Panc1 (cell line): ENCODE measurements at regions not wholly inside any gene's neighbourhood (a gene's known extent, or its start where the extent isn't known, plus 50 kb on each side); places are given as distances from the start of the nearest gene placed in this dataset.

Experiments used
- ATAC-seq: fragments of 200-7000 bp; cut with Tn5 transposase; 2 replicates; pipeline ENCODE4 v1.9.1; 2020; ENCODE audit warnings: mild to moderate bottlenecking, moderate library complexity
- BruUV-seq: library from RNA; stranded (reverse); fragments of 400-500 nt; replicated peaks from 2 replicates; lab custom pipeline; 2021; lab: Mats Ljungman, UMichigan
- CTCF ChIA-PET: fragments of 300-600 bp; sonication (Branson Sonifier 250); formaldehyde crosslinking; loops from one replicate; lab custom pipeline; 2022; ENCODE audit warnings: antibody characterized with exemption; lab: Charles Lee
- POLR2A ChIA-PET: fragments of 300-600 bp; sonication (Branson Sonifier 250); formaldehyde crosslinking; loops from one replicate; lab custom pipeline; 2022; ENCODE audit warnings: antibody characterized with exemption; lab: Charles Lee
- DNase-seq: peaks from one replicate; pipeline ENCODE4 v3.0.0-alpha.2; 2010; ENCODE audit warnings: low read depth, low spot score
- H3K27ac ChIP-seq: 2 replicates; pipeline ENCODE4 v1.5.1; 2011; ENCODE audit warnings: mild to moderate bottlenecking, low read length, inconsistent platforms
- H3K27me3 ChIP-seq: fragments of 200-500 bp; sonication (Bioruptor generic); 2 replicates; pipeline ENCODE4 v1.6.0; 2014; ENCODE audit warnings: low read length, inconsistent platforms; ENCODE audit not compliant: control insufficient read depth, insufficient read depth
- H3K36me3 ChIP-seq: fragments of 200-500 bp; sonication (Bioruptor generic); 2 replicates; pipeline ENCODE4 v1.5.1; 2014; ENCODE audit warnings: inconsistent platforms, mild to moderate bottlenecking, low read length, moderate library complexity; ENCODE audit not compliant: control insufficient read depth, insufficient read depth
- H3K4me1 ChIP-seq: 2 replicates; pipeline ENCODE4 v1.5.1; 2011; ENCODE audit warnings: inconsistent platforms, mild to moderate bottlenecking, low read length, moderate library complexity; ENCODE audit not compliant: control insufficient read depth, insufficient read depth
- H3K4me3 ChIP-seq, 2 experiments: 2 replicates each; pipeline ENCODE4 v1.5.1; 2011 to 2012; ENCODE audit warnings: low read depth in 2 of 2, low read length in 2 of 2, mild to moderate bottlenecking in 2 of 2, inconsistent platforms in 1 of 2, moderate library complexity in 1 of 2
- H3K9me3 ChIP-seq: fragments of 200-500 bp; sonication (Bioruptor generic); 2 replicates; pipeline ENCODE4 v1.5.1; 2014; ENCODE audit warnings: low read depth, mild to moderate bottlenecking, inconsistent platforms, low read length, moderate library complexity; ENCODE audit not compliant: control insufficient read depth, insufficient read depth
- POLR2AphosphoS5 ChIP-seq: IDR thresholded peaks from 2 replicates; pipeline ENCODE4 v1.6.1; 2012; ENCODE audit warnings: mild to moderate bottlenecking, low read depth, low read length, moderate library complexity
- SIN3A ChIP-seq: IDR thresholded peaks from 2 replicates; pipeline ENCODE4 v1.6.1; 2012; ENCODE audit warnings: low read depth, mild to moderate bottlenecking, low read length, moderate library complexity, borderline replicate concordance; ENCODE audit not compliant: insufficient read depth
- TCF7L2 ChIP-seq: IDR thresholded peaks from 2 replicates; pipeline ENCODE4 v1.6.1; 2011; ENCODE audit warnings: mild to moderate bottlenecking, low read depth, low read length, inconsistent platforms
- in situ Hi-C: cut with HindIII; loops from 2 replicates; pipeline ENCODE4 v1.10.0; 2016; ENCODE audit warnings: low sequenced_read_pairs, low pct_unique_long_range_greater_than_20kb
- intact Hi-C: fragments of 100-400 bp; cut with micrococcal nuclease; formaldehyde crosslinking; loops from one replicate; pipeline ENCODE4 v1.10.0; 2022; ENCODE audit not compliant: unreplicated experiment
- TF ChIP-seq, protein P1 (sequence below): fragments of 450-650 bp; IDR thresholded peaks from 2 replicates; pipeline ENCODE4 v1.5.1; 2017; ENCODE audit warnings: mild to moderate bottlenecking
- TF ChIP-seq, protein P2 (sequence below), 2 experiments: IDR thresholded peaks; 2 replicates each; pipeline ENCODE4 v1.6.1; 2011 to 2012; ENCODE audit warnings: low read depth in 2 of 2, control low read depth in 1 of 2, low read length in 1 of 2, mild to moderate bottlenecking in 1 of 2, moderate library complexity in 1 of 2; ENCODE audit not compliant: insufficient read depth in 1 of 2

DNA sequence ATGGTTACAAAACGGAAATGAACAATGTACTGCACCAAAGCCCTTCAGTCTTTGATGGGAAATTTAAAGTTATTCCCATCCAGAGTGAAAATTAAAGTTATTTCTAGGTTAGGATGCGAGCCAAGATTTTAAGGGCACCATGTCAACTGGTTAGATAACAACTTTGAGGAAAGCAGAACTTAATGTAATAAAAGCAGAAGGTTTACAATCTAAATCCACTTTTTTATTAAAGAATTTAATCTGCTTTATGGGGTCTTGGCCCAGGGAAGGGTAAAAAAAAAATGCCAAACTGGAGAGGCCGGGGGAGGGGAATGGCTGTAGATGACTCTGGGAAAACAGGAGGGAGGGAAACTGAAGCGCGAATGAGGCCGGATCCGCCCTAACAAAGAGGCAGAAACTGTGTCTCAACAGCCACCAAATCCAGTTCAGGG lies 108.2 kb upstream of the ATF7IP start:
- in situ Hi-C loops (no loop called here), intact Hi-C loops (loop anchor here (10.0 kb wide), 2 partner anchors 107 to 137 kb away; partner anchors contain the start of gene ATF7IP)
- TF ChIP-seq POLR2AphosphoS5 (no peak), TCF7L2 (no peak), SIN3A (no peak)
- TF ChIP-seq, protein P1, sequence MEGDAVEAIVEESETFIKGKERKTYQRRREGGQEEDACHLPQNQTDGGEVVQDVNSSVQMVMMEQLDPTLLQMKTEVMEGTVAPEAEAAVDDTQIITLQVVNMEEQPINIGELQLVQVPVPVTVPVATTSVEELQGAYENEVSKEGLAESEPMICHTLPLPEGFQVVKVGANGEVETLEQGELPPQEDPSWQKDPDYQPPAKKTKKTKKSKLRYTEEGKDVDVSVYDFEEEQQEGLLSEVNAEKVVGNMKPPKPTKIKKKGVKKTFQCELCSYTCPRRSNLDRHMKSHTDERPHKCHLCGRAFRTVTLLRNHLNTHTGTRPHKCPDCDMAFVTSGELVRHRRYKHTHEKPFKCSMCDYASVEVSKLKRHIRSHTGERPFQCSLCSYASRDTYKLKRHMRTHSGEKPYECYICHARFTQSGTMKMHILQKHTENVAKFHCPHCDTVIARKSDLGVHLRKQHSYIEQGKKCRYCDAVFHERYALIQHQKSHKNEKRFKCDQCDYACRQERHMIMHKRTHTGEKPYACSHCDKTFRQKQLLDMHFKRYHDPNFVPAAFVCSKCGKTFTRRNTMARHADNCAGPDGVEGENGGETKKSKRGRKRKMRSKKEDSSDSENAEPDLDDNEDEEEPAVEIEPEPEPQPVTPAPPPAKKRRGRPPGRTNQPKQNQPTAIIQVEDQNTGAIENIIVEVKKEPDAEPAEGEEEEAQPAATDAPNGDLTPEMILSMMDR: no peak
- TF ChIP-seq, protein P2, sequence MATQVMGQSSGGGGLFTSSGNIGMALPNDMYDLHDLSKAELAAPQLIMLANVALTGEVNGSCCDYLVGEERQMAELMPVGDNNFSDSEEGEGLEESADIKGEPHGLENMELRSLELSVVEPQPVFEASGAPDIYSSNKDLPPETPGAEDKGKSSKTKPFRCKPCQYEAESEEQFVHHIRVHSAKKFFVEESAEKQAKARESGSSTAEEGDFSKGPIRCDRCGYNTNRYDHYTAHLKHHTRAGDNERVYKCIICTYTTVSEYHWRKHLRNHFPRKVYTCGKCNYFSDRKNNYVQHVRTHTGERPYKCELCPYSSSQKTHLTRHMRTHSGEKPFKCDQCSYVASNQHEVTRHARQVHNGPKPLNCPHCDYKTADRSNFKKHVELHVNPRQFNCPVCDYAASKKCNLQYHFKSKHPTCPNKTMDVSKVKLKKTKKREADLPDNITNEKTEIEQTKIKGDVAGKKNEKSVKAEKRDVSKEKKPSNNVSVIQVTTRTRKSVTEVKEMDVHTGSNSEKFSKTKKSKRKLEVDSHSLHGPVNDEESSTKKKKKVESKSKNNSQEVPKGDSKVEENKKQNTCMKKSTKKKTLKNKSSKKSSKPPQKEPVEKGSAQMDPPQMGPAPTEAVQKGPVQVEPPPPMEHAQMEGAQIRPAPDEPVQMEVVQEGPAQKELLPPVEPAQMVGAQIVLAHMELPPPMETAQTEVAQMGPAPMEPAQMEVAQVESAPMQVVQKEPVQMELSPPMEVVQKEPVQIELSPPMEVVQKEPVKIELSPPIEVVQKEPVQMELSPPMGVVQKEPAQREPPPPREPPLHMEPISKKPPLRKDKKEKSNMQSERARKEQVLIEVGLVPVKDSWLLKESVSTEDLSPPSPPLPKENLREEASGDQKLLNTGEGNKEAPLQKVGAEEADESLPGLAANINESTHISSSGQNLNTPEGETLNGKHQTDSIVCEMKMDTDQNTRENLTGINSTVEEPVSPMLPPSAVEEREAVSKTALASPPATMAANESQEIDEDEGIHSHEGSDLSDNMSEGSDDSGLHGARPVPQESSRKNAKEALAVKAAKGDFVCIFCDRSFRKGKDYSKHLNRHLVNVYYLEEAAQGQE (IDR thresholded peaks at IDR 0.05; ENCODE audit: insufficient read depth in 1 of 2, low read depth in 2 of 2, low read length in 1 of 2): no peak
- peak overlapping the region; percentile 86 for H3K27ac ChIP-seq
- CTCF ChIA-PET: interaction anchor here (0.7 kb wide), 1 partner anchor 109 kb away, joined by 12 read pairs; no protein-coding TSS in a partner anchor
- no TSS peak for BruUV-seq
- ATAC-seq (no peak), DNase-seq (no peak)
- H3K9me3 ChIP-seq: no peaks in the 10 kb centered on the region
- H3K36me3 ChIP-seq: no peaks in the 10 kb centered on the region
- peak overlapping the region in 1 of 2 experiments; percentile 15; a peak in 2 of 4 replicates for H3K4me3 ChIP-seq
- POLR2A ChIA-PET: no interaction called here
- H3K27me3 ChIP-seq: no peaks in the 10 kb centered on the region
- H3K4me1 ChIP-seq: peaks cover 17% of the 10 kb centered on the region

DNA sequence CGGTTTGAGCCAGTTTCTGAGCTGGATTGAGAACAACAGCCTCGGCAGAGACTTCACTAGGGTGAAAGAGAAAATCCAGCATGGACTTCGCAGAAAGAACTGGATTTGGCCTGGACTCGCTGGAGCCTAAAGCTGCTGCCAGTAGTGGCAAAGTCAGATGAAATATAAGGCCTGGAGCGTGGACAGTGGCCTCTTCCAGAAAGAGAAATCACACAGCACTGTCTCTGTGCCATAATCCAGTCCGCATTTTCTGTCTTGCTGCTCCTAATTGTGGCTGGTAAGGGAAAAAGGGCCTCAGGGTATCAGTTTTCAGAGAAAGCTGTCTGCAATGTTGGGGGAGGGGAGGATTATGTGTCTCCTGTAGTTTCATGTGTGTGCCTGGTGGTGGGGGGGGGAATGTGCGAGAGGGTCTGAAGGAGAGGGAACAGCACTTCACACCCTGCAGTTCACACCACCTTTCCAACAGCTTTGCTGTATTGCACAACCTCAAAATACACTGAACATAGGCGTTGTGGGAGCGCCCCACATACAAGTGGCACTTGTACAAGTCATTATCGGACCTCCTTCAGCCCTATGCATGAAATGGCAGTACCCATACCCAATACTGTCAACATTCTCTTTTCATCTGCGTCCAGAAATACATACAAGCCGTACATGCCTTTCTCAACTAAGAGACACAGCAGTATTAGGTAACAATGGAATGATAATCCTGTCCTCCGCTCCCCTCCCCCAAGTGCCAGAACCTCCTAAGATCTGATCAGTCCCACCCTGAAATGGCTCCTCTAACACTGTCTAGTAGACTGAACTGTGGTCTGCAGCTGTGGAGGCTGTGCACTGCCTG lies 107.5 kb upstream of the ATF7IP start:
- H3K4me3 ChIP-seq: peak overlapping the region in 1 of 2 experiments; percentile 15; a peak in 2 of 4 replicates
- in situ Hi-C loops: no loop called here
- H3K36me3 ChIP-seq: no peaks in the 10 kb centered on the region
- peaks cover 17% of the 10 kb centered on the region for H3K4me1 ChIP-seq
- no peaks in the 10 kb centered on the region for H3K9me3 ChIP-seq
- POLR2A ChIA-PET: no interaction called here
- no TSS peak for BruUV-seq
- H3K27me3 ChIP-seq: no peaks in the 10 kb centered on the region
- DNase-seq (peak; percentile 56), ATAC-seq (peak; percentile 82)
- intact Hi-C loops: loop anchor here (10.0 kb wide), 2 partner anchors 107 to 137 kb away; partner anchors contain the start of gene ATF7IP
- CTCF ChIA-PET: interaction anchor here (0.7 kb wide), 1 partner anchor 108 kb away, joined by 12 read pairs; no protein-coding TSS in a partner anchor
- peak overlapping the region; percentile 86 for H3K27ac ChIP-seq
- peak; percentile 34; the same call in 1 of the 2 replicates for TF ChIP-seq TCF7L2
- no peak for TF ChIP-seq SIN3A
- TF ChIP-seq, protein P1: no peak
- peak; percentile 32; the same call in 1 of the 2 replicates for TF ChIP-seq POLR2AphosphoS5
